ENCODE measurements at regions not wholly inside any gene's neighbourhood (a gene's known extent, or its start where the extent isn't known, plus 50 kb on each side); places are given as distances from the start of the nearest gene placed in this dataset.

GRCh38 chr1:184854496-184855140 is 100.0 kb upstream of the EDEM3 start:
- TF ChIP-seq POLR2AphosphoS5 (IDR thresholded peaks at IDR 0.05) (no peak), CTCF (IDR thresholded peaks at IDR 0.05 in 8 of 11, conservative IDR thresholded peaks at IDR 0.05 in 3 of 11) (no peak)

All from spleen (tissue), 7 donors.